D721Med (cell line): ENCODE measurements at regions not wholly inside any gene's neighbourhood (a gene's known extent, or its start where the extent isn't known, plus 50 kb on each side); places are given as distances from the start of the nearest gene placed in this dataset.

ENCODE experiments used
- DNase-seq: peaks from one replicate; pipeline ENCODE4 v3.0.0; 2011; ENCODE audit warnings: low spot score; ENCODE audit not compliant: insufficient read length
- FAIRE-seq: peaks from 2 replicates; lab custom pipeline; 2011; peaks lifted over from hg19 to GRCh38; lab: Jason Lieb, UNC
- CTCF ChIP-seq: IDR thresholded peaks from 2 replicates; pipeline ENCODE4 v1.5.1; 2012; ENCODE audit warnings: mild to moderate bottlenecking, control low read depth; ENCODE audit not compliant: insufficient read depth; ENCODE audit errors: missing control alignments

GRCh38 chr2:133787207-133787606, 218.9 kb upstream of the NCKAP5 start:
- no peak for DNase-seq
- no peak for FAIRE-seq

GRCh38 chr2:133787651-133788050, 219.4 kb upstream of the NCKAP5 start:
- no peak for FAIRE-seq
- DNase-seq = no peak
- TF ChIP-seq CTCF = no peak

More at GRCh38 chr2:133787207-133787606, 218.9 kb upstream of the NCKAP5 start:
- TF ChIP-seq CTCF = no peak

GRCh38 chr2:133788386-133788785, 220.1 kb upstream of the NCKAP5 start:
- no peak for TF ChIP-seq CTCF
- FAIRE-seq (no peak), DNase-seq (no peak)

GRCh38 chr2:133789743-133790142, 221.5 kb upstream of the NCKAP5 start:
- DNase-seq = no peak
- TF ChIP-seq CTCF = no peak
- no peak for FAIRE-seq

GRCh38 chr2:133790711-133791110, 222.4 kb upstream of the NCKAP5 start:
- TF ChIP-seq CTCF = no peak
- FAIRE-seq = no peak
- DNase-seq = no peak

GRCh38 chr2:133791191-133791590, 222.9 kb upstream of the NCKAP5 start:
- FAIRE-seq (no peak), DNase-seq (no peak)
- TF ChIP-seq CTCF = no peak

- FAIRE-seq (no peak), DNase-seq (no peak)
- no peak for TF ChIP-seq CTCF
Observed at GRCh38 chr2:133792223-133792622, 224.0 kb upstream of the NCKAP5 start.
